Sigmoid colon (tissue), 6 donors: ENCODE measurements at regions not wholly inside any gene's neighbourhood (a gene's known extent, or its start where the extent isn't known, plus 50 kb on each side); places are given as distances from the start of the nearest gene placed in this dataset.

Experiments
- DNase-seq: peaks from one replicate; pipeline ENCODE4 v3.0.0-alpha.2; 2019
- H3K27ac ChIP-seq, 4 donors: fragments of 200-600 bp; sonication (generic); one replicate each; pipeline ENCODE4 v1.5.1; 2016 to 2019; ENCODE audit warnings: mild to moderate bottlenecking in 1 of 4
- H3K27me3 ChIP-seq, 3 donors: fragments of 200-600 bp; sonication (generic); one replicate each; pipeline ENCODE4 v1.5.1; 2019; ENCODE audit warnings: mild to moderate bottlenecking in 1 of 3
- H3K36me3 ChIP-seq, 4 donors: fragments of 200-600 bp; sonication (generic); one replicate each; pipeline ENCODE4 v1.5.1; 2016 to 2019
- H3K4me1 ChIP-seq, 4 donors: fragments of 200-600 bp; sonication (generic); one replicate each; pipeline ENCODE4 v1.5.1; 2017 to 2019
- H3K4me3 ChIP-seq, 4 donors: fragments of 200-600 bp; sonication (generic); one replicate each; pipeline ENCODE4 v1.5.1; 2017 to 2019; ENCODE audit warnings: mild to moderate bottlenecking in 2 of 4, moderate library complexity in 1 of 4
- H3K9me3 ChIP-seq, 4 donors: fragments of 200-600 bp in 3 of 4; sonication (generic) in 3 of 4; one replicate each; pipeline versions ENCODE4 v1.5.1 to v1.6.1; 2013 to 2019
- CTCF ChIP-seq, 4 experiments: fragments of 450-650 bp in 3 of 4; fragments of 200-600 bp in 1 of 4; IDR thresholded peaks; one replicate each; pipeline ENCODE4 v1.5.1; 2016 to 2019; ENCODE audit warnings: antibody characterized with exemption in 4 of 4, mild to moderate bottlenecking in 3 of 4, moderate library complexity in 2 of 4
- EP300 ChIP-seq, 4 donors: sonication (generic); formaldehyde crosslinking; IDR thresholded peaks; one replicate each; pipeline ENCODE4 v1.6.1; 2017; ENCODE audit warnings: antibody characterized with exemption in 4 of 4
- POLR2A ChIP-seq, 2 donors: fragments of 450-650 bp; IDR thresholded peaks; one replicate each; pipeline ENCODE4 v1.6.1; 2016; ENCODE audit warnings: antibody characterized with exemption in 2 of 2, mild to moderate bottlenecking in 2 of 2, moderate library complexity in 2 of 2
- POLR2AphosphoS5 ChIP-seq, 4 donors: sonication (generic); formaldehyde crosslinking; IDR thresholded peaks; one replicate each; pipeline ENCODE4 v1.6.1; 2017; ENCODE audit warnings: antibody characterized with exemption in 4 of 4
- WGBS, 2 donors: extraction: QIAGEN DNeasy Blood & Tissue Kit; methylation state at CpG; one replicate each; pipeline ENCODE4 v1.1.7; 2013; 5-methylcytosine and 5-hydroxymethylcytosine counted together
- intact Hi-C: fragments of 100-400 bp; cut with DNase I; formaldehyde crosslinking; loops from one replicate; pipeline ENCODE4 v1.15.1; 2023
- donor health status: healthy with polysubstance abuse.
- donor health status: healthy.

GRCh38 chr2:220445429-220446105 is 818.1 kb downstream of the SLC4A3 start:
- intact Hi-C loops: no loop called here
- 77 to 87% methylated on average over 2 of the region's 2 CpGs for WGBS, 2 donors
- Histone ChIP-seq H3K4me1 (no peaks in the 10 kb centered on the region), H3K4me3 (no peak overlapping the region), H3K27ac (no peak overlapping the region), H3K27me3 (no peaks in the 10 kb centered on the region), H3K36me3 (no peaks in the 10 kb centered on the region), H3K9me3 (no peaks in the 10 kb centered on the region)
- no peak for DNase-seq
- TF ChIP-seq CTCF (IDR thresholded peaks at IDR 0.05): no peak
- no peak for TF ChIP-seq POLR2AphosphoS5 (IDR thresholded peaks at IDR 0.05)
- TF ChIP-seq POLR2A (IDR thresholded peaks at IDR 0.05): no peak
- no peak for TF ChIP-seq EP300 (IDR thresholded peaks at IDR 0.05)

GRCh38 chr2:220446106-220446712 is 818.8 kb downstream of the SLC4A3 start:
- no peak for DNase-seq
- Histone ChIP-seq H3K27me3 (no peaks in the 10 kb centered on the region), H3K27ac (no peak overlapping the region), H3K9me3 (no peaks in the 10 kb centered on the region), H3K4me1 (no peaks in the 10 kb centered on the region), H3K36me3 (no peaks in the 10 kb centered on the region), H3K4me3 (no peak overlapping the region)
- no peak for TF ChIP-seq EP300 (IDR thresholded peaks at IDR 0.05)
- TF ChIP-seq POLR2A (IDR thresholded peaks at IDR 0.05): no peak
- TF ChIP-seq CTCF (IDR thresholded peaks at IDR 0.05): no peak
- no peak for TF ChIP-seq POLR2AphosphoS5 (IDR thresholded peaks at IDR 0.05)
- intact Hi-C loops: no loop called here
- WGBS, 2 donors: 81 to 87% methylated on average over 8 of the region's 8 CpGs

- Histone ChIP-seq H3K36me3 (no peaks in the 10 kb centered on the region), H3K9me3 (no peaks in the 10 kb centered on the region), H3K4me1 (no peaks in the 10 kb centered on the region), H3K27ac (no peak overlapping the region), H3K4me3 (no peak overlapping the region), H3K27me3 (no peaks in the 10 kb centered on the region)
- intact Hi-C loops: no loop called here
- TF ChIP-seq EP300 (IDR thresholded peaks at IDR 0.05) (no peak), CTCF (IDR thresholded peaks at IDR 0.05) (no peak), POLR2A (IDR thresholded peaks at IDR 0.05) (no peak), POLR2AphosphoS5 (IDR thresholded peaks at IDR 0.05) (no peak)
- DNase-seq: no peak
- 66 to 79% methylated on average over 2 of the region's 2 CpGs for WGBS, 2 donors
Observed at GRCh38 chr2:220450846-220451245, 823.4 kb downstream of the SLC4A3 start.

GRCh38 chr2:220451438-220451837 is 824.0 kb downstream of the SLC4A3 start:
- no peak for DNase-seq
- TF ChIP-seq EP300 (IDR thresholded peaks at IDR 0.05) (no peak), CTCF (IDR thresholded peaks at IDR 0.05) (no peak), POLR2AphosphoS5 (IDR thresholded peaks at IDR 0.05) (no peak), POLR2A (IDR thresholded peaks at IDR 0.05) (no peak)
- no peak overlapping the region for H3K4me3 ChIP-seq
- no peak overlapping the region for H3K27ac ChIP-seq
- H3K36me3 ChIP-seq: no peaks in the 10 kb centered on the region
- no peaks in the 10 kb centered on the region for H3K27me3 ChIP-seq
- intact Hi-C loops: no loop called here
- no peaks in the 10 kb centered on the region for H3K4me1 ChIP-seq
- 75 to 83% methylated on average over 3 of the region's 3 CpGs for WGBS, 2 donors
- H3K9me3 ChIP-seq: no peaks in the 10 kb centered on the region
